CD14-positive monocyte (primary cell): ENCODE measurements at regions not wholly inside any gene's neighbourhood (a gene's known extent, or its start where the extent isn't known, plus 50 kb on each side); places are given as distances from the start of the nearest gene placed in this dataset.

Experiments used
- DNase-seq, 3 donors: peaks; one replicate each; pipeline ENCODE4 v3.0.0-alpha.2; 2011 to 2022
- H2AFZ ChIP-seq: 2 replicates; pipeline ENCODE4 v1.6.0; 2012; ENCODE audit warnings: mild to moderate bottlenecking, low read depth, low read length, inconsistent platforms; ENCODE audit not compliant: insufficient read depth, poor library complexity, severe bottlenecking
- H3K27ac ChIP-seq, 2 donors: 1 replicate in 1 of 2; 2 replicates in 1 of 2; pipeline ENCODE4 v1.5.1; 2012 to 2013; ENCODE audit warnings: low read length in 2 of 2, control low read depth in 1 of 2, inconsistent platforms in 1 of 2, low read depth in 1 of 2, mild to moderate bottlenecking in 1 of 2
- H3K27me3 ChIP-seq, 2 donors: one replicate each; pipeline versions ENCODE4 v1.6.0 to v1.6.1; 2011 to 2013; ENCODE audit warnings: low read length in 2 of 2; ENCODE audit not compliant: control insufficient read depth in 2 of 2, insufficient read depth in 2 of 2
- H3K36me3 ChIP-seq, 2 donors: replicated peaks in 1 of 2; 1 replicate in 1 of 2; 2 replicates in 1 of 2; pipeline versions ENCODE4 v1.5.1 to v1.6.1; 2012 to 2013; ENCODE audit warnings: low read length in 2 of 2, control low read depth in 1 of 2, inconsistent platforms in 1 of 2, mild to moderate bottlenecking in 1 of 2; ENCODE audit not compliant: insufficient read depth in 2 of 2, control insufficient read depth in 1 of 2
- H3K4me1 ChIP-seq, 2 donors: 1 replicate in 1 of 2; 2 replicates in 1 of 2; pipeline versions ENCODE4 v1.5.1 to v1.6.1; 2012 to 2013; ENCODE audit warnings: low read length in 2 of 2, control low read depth in 1 of 2, inconsistent platforms in 1 of 2, mild to moderate bottlenecking in 1 of 2, moderate library complexity in 1 of 2; ENCODE audit not compliant: insufficient read depth in 2 of 2, control insufficient read depth in 1 of 2
- H3K4me2 ChIP-seq: replicated peaks from 2 replicates; pipeline ENCODE3; 2012; ENCODE audit warnings: low read length, moderate library complexity, mild to moderate bottlenecking; ENCODE audit not compliant: poor library complexity, severe bottlenecking; ENCODE audit errors: extremely low read depth
- H3K4me3 ChIP-seq, 3 experiments: fragments of 200-600 bp in 1 of 3; sonication (generic) in 1 of 3; replicated peaks in 1 of 3; 1 replicate in 2 of 3; 2 replicates in 1 of 3; pipeline ENCODE4 v1.5.1; 2011 to 2013; ENCODE audit warnings: low read length in 3 of 3, mild to moderate bottlenecking in 3 of 3, control low read depth in 2 of 3, low read depth in 2 of 3, inconsistent platforms in 1 of 3, moderate library complexity in 1 of 3
- H3K79me2 ChIP-seq: 2 replicates; pipeline ENCODE4 v1.6.0; 2012; ENCODE audit warnings: mild to moderate bottlenecking, control low read depth, inconsistent platforms, low read length, moderate library complexity; ENCODE audit not compliant: insufficient read depth
- H3K9ac ChIP-seq: 2 replicates; pipeline ENCODE4 v1.6.0; 2017; ENCODE audit warnings: low read length, mild to moderate bottlenecking; ENCODE audit not compliant: insufficient read depth, poor library complexity, severe bottlenecking
- H3K9me3 ChIP-seq, 2 donors: replicated peaks in 1 of 2; 1 replicate in 1 of 2; 2 replicates in 1 of 2; pipeline versions ENCODE4 v1.5.1 to v1.6.1; 2012 to 2013; ENCODE audit warnings: low read length in 2 of 2, control low read depth in 1 of 2; ENCODE audit not compliant: control insufficient read depth in 1 of 2, insufficient read depth in 1 of 2
- H4K20me1 ChIP-seq: 2 replicates; pipeline ENCODE4 v1.6.0; 2012; ENCODE audit warnings: mild to moderate bottlenecking, low read length, control low read depth, moderate library complexity; ENCODE audit not compliant: insufficient read depth
- H3K27ac Mint-ChIP-seq, 7 donors: one replicate each; pipeline ENCODE4 v1.8.0; 2020; ENCODE audit warnings: mild to moderate bottlenecking in 7 of 7, mixed read lengths in 7 of 7, moderate library complexity in 6 of 7, inconsistent platforms in 2 of 7
- H3K27me3 Mint-ChIP-seq, 3 donors: one replicate each; pipeline ENCODE4 v1.8.0; 2021 to 2022; ENCODE audit warnings: low read depth in 3 of 3, mild to moderate bottlenecking in 3 of 3, mixed read lengths in 3 of 3, moderate library complexity in 3 of 3, inconsistent platforms in 1 of 3
- H3K36me3 Mint-ChIP-seq, 2 donors: one replicate each; pipeline ENCODE4 v1.8.0; 2020; ENCODE audit warnings: mixed read lengths in 2 of 2, inconsistent platforms in 1 of 2, mild to moderate bottlenecking in 1 of 2
- H3K4me1 Mint-ChIP-seq: one replicate; pipeline ENCODE4 v1.8.0; 2020; ENCODE audit warnings: mild to moderate bottlenecking, mixed read lengths
- H3K4me3 Mint-ChIP-seq, 2 donors: one replicate each; pipeline ENCODE4 v1.8.0; 2020; ENCODE audit warnings: mild to moderate bottlenecking in 2 of 2, mixed read lengths in 2 of 2, moderate library complexity in 1 of 2
- H3K9me3 Mint-ChIP-seq, 7 donors: one replicate each; pipeline ENCODE4 v1.8.0; 2020 to 2022; ENCODE audit warnings: mixed read lengths in 7 of 7, mild to moderate bottlenecking in 6 of 7, moderate library complexity in 6 of 7, inconsistent platforms in 2 of 7
- WGBS: methylation state at CpG from one replicate; pipeline ENCODE4 v1.1.5; 2013; ENCODE audit warnings: missing lambda C conversion rate; ENCODE audit not compliant: insufficient coverage; 5-methylcytosine and 5-hydroxymethylcytosine counted together
- intact Hi-C, 2 donors: fragments of 100-400 bp; cut with micrococcal nuclease; formaldehyde crosslinking; loops; one replicate each; pipeline versions ENCODE4 v1.15.0 to v1.15.1; 2023
- TF ChIP-seq, protein P1 (sequence below): fragments of 200-600 bp; IDR thresholded peaks from one replicate; pipeline ENCODE4 v1.8.0; 2022; ENCODE audit warnings: antibody characterized with exemption, mild to moderate bottlenecking

DNA sequence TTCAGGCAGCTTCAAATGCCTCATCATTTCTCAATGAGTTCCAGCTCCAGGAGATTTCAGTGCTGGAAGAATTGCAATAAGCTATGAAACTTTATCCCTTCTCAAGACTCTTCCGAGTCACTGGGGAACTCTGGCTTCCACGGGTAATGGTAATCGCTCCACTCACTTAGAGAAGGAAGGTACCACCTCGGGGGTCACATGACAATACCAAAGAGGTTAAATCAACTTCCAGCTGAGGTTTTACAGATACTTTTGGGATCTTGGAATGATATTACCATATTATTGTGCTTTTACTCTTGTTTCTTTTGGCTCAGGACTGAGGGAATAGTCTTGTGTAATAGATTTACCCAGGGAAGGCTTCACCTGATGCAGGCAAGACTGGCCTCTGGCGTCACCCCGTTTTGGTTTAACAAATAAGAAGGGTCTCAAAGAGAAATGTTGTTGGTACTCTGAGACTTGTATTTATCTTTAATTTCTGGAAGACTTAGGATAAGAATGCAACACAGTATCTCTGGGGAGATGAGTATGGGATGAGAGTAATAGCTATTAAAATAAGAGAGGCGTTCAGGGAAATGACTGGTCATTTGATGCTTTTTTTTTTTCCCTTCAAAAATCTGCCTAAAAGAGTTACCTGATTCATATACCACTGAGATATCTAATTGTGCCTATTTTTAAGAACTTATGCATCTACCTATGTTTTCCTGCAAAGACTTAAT lies 316.9 kb upstream of the ZEB2 start:
- intact Hi-C loops, result no loop called here
- Histone ChIP-seq H3K9ac (no peak overlapping the region), H3K79me2 (no peaks in the 10 kb centered on the region), H3K36me3 (no peaks in the 10 kb centered on the region), H3K4me1 (peaks cover 15 to 20% of the 10 kb centered on the region in 2 donors), H3K27me3 (no peaks in the 10 kb centered on the region), H3K4me3 (no peak overlapping the region), H3K9me3 (no peaks in the 10 kb centered on the region), H3K27ac (no peak overlapping the region), H4K20me1 (no peaks in the 10 kb centered on the region), H3K4me2 (no peak overlapping the region), H2AFZ (no peak overlapping the region)
- no peak for DNase-seq
- Mint-ChIP-seq H3K36me3 (no peaks in the 10 kb centered on the region), H3K9me3 (no peaks in the 10 kb centered on the region), H3K27ac (no peak overlapping the region), H3K4me3 (no peak overlapping the region), H3K4me1 (peaks cover 20% of the 10 kb centered on the region), H3K27me3 (peaks cover 0 to 2% (median 0%) of the 10 kb centered on the region in 3 donors)
- TF ChIP-seq, protein P1, sequence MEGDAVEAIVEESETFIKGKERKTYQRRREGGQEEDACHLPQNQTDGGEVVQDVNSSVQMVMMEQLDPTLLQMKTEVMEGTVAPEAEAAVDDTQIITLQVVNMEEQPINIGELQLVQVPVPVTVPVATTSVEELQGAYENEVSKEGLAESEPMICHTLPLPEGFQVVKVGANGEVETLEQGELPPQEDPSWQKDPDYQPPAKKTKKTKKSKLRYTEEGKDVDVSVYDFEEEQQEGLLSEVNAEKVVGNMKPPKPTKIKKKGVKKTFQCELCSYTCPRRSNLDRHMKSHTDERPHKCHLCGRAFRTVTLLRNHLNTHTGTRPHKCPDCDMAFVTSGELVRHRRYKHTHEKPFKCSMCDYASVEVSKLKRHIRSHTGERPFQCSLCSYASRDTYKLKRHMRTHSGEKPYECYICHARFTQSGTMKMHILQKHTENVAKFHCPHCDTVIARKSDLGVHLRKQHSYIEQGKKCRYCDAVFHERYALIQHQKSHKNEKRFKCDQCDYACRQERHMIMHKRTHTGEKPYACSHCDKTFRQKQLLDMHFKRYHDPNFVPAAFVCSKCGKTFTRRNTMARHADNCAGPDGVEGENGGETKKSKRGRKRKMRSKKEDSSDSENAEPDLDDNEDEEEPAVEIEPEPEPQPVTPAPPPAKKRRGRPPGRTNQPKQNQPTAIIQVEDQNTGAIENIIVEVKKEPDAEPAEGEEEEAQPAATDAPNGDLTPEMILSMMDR, result no peak
- WGBS, result 89% methylated on average over 3 of the region's 7 CpGs

DNA sequence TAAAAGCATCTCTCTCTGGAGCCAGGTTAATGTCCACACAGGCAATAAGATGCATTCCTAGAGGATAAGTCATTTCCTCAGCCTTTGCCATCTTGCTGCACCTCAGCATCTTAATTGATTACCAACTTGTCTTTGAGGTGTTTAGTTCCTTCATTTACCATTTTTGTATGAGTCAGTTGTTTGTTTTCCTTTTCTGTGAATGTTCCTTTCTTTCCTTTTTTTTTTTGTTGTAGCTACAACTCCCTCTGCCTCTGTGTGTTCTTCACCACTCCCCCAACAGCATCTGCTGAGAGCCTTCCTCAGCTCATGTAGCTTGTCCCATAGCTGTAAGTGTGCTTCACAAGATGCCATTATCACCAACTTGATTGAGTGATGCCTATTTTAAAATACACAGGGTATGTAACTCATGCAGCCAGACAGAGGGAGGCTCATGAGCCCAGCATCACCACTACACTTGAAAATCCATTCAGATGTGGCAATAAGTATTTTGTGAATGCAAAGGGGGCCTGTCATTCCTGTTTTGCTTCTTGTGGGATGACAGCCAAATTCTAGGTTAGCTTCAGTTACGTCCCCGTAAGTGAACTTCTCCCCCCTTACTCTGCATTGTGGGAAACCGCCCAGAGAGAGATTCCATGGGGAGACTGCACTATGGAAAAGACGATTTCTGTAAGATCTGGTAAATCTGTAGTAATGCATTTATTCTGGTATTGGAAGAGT lies 315.9 kb upstream of the ZEB2 start:
- Histone ChIP-seq H3K27me3 (no peaks in the 10 kb centered on the region), H3K9ac (no peak overlapping the region), H3K4me1 (peaks cover 23 to 28% of the 10 kb centered on the region in 2 donors), H3K9me3 (no peaks in the 10 kb centered on the region), H3K4me3 (no peak overlapping the region), H4K20me1 (no peaks in the 10 kb centered on the region), H3K36me3 (no peaks in the 10 kb centered on the region), H2AFZ (no peak overlapping the region), H3K4me2 (no peak overlapping the region), H3K27ac (no peak overlapping the region), H3K79me2 (no peaks in the 10 kb centered on the region)
- no peaks in the 10 kb centered on the region for H3K36me3 Mint-ChIP-seq
- H3K27ac Mint-ChIP-seq, result no peak overlapping the region
- no peak overlapping the region for H3K4me3 Mint-ChIP-seq
- peaks cover 30% of the 10 kb centered on the region for H3K4me1 Mint-ChIP-seq
- TF ChIP-seq, protein P1, result no peak
- DNase-seq, result no peak
- 100% methylated on average over 1 of the region's 4 CpGs for WGBS
- peaks cover 0 to 2% (median 0%) of the 10 kb centered on the region in 3 donors for H3K27me3 Mint-ChIP-seq
- intact Hi-C loops, result no loop called here
- no peaks in the 10 kb centered on the region for H3K9me3 Mint-ChIP-seq
